C4-2B (cell line): ENCODE measurements at regions not wholly inside any gene's neighbourhood (a gene's known extent, or its start where the extent isn't known, plus 50 kb on each side); places are given as distances from the start of the nearest gene placed in this dataset.

Source experiments
- H3K27ac ChIP-seq: fragments of 450-650 bp; 2 replicates; pipeline ENCODE4 v1.5.1; 2017
- CTCF ChIP-seq: fragments of 450-650 bp; conservative IDR thresholded peaks from 2 replicates; pipeline ENCODE4 v1.5.1; 2017; ENCODE audit warnings: mild to moderate bottlenecking
- ZFX ChIP-seq: fragments of 450-650 bp; IDR thresholded peaks from 2 replicates; pipeline ENCODE4 v1.6.1; 2017

- H3K27ac ChIP-seq: no peak overlapping the region
Measured at GRCh38 chr4:11618666-11619282, 190.1 kb upstream of the HS3ST1 start.

GRCh38 chr4:11616856-11617255, 188.2 kb upstream of the HS3ST1 start:
- TF ChIP-seq ZFX (no peak), CTCF (no peak)
- no peak overlapping the region for H3K27ac ChIP-seq

More at GRCh38 chr4:11618666-11619282, 190.1 kb upstream of the HS3ST1 start:
- no peak for TF ChIP-seq ZFX
- TF ChIP-seq CTCF: no peak

GRCh38 chr4:11615601-11616000, 186.9 kb upstream of the HS3ST1 start:
- no peak overlapping the region for H3K27ac ChIP-seq
- no peak for TF ChIP-seq CTCF
- no peak for TF ChIP-seq ZFX

GRCh38 chr4:11614426-11614825, 185.7 kb upstream of the HS3ST1 start:
- no peak overlapping the region; the same call in 1 of the 2 replicates for H3K27ac ChIP-seq
- no peak for TF ChIP-seq CTCF
- TF ChIP-seq ZFX: no peak

- TF ChIP-seq ZFX (no peak), CTCF (no peak)
- H3K27ac ChIP-seq: peak overlapping the region; percentile 55; the same call in 1 of the 2 replicates
Measured at GRCh38 chr4:11611868-11612267, 183.2 kb upstream of the HS3ST1 start.

GRCh38 chr4:11609751-11610150, 181.1 kb upstream of the HS3ST1 start:
- TF ChIP-seq CTCF: no peak
- TF ChIP-seq ZFX: no peak
- no peak overlapping the region for H3K27ac ChIP-seq

- TF ChIP-seq CTCF (no peak), ZFX (no peak)
- H3K27ac ChIP-seq: no peak overlapping the region
Measured at GRCh38 chr4:11608992-11609391, 180.3 kb upstream of the HS3ST1 start.
